Stromal cell of bone marrow (primary cell): ENCODE measurements at regions not wholly inside any gene's neighbourhood (a gene's known extent, or its start where the extent isn't known, plus 50 kb on each side); places are given as distances from the start of the nearest gene placed in this dataset.

Experiments used
- DNase-seq: peaks from one replicate; pipeline ENCODE4 v3.0.0-alpha.2; 2012; ENCODE audit warnings: low read depth

GRCh38 chr2:228652366-228652765, 470.9 kb upstream of the SPHKAP start:
- DNase-seq = no peak

GRCh38 chr2:228649876-228650275, 468.4 kb upstream of the SPHKAP start:
- no peak for DNase-seq

- no peak for DNase-seq
Measured at GRCh38 chr2:228649447-228649846, 468.0 kb upstream of the SPHKAP start.

- DNase-seq = no peak
Measured at GRCh38 chr2:228648541-228648940, 467.1 kb upstream of the SPHKAP start.

GRCh38 chr2:228646061-228646460, 464.6 kb upstream of the SPHKAP start:
- no peak for DNase-seq

- DNase-seq = no peak
Measured at GRCh38 chr2:228644199-228644598, 462.7 kb upstream of the SPHKAP start.

GRCh38 chr2:228642861-228643260, 461.4 kb upstream of the SPHKAP start:
- DNase-seq = no peak

GRCh38 chr2:228630786-228631185, 449.3 kb upstream of the SPHKAP start:
- DNase-seq = no peak

GRCh38 chr2:228629251-228629650, 447.8 kb upstream of the SPHKAP start:
- DNase-seq = no peak

- DNase-seq = no peak
Measured at GRCh38 chr2:228628682-228629081, 447.2 kb upstream of the SPHKAP start.

GRCh38 chr2:228627510-228627909, 446.0 kb upstream of the SPHKAP start:
- DNase-seq = no peak

- no peak for DNase-seq
Measured at GRCh38 chr2:228625481-228625880, 444.0 kb upstream of the SPHKAP start.

GRCh38 chr2:228624733-228625132, 443.2 kb upstream of the SPHKAP start:
- no peak for DNase-seq

GRCh38 chr2:228615496-228615895, 434.0 kb upstream of the SPHKAP start:
- no peak for DNase-seq

GRCh38 chr2:228614741-228615140, 433.3 kb upstream of the SPHKAP start:
- no peak for DNase-seq

GRCh38 chr2:228613133-228613850, 431.8 kb upstream of the SPHKAP start:
- DNase-seq = peak; percentile 93

- DNase-seq = no peak
Measured at GRCh38 chr2:228611171-228611570, 429.7 kb upstream of the SPHKAP start.

GRCh38 chr2:228602288-228602687, 420.8 kb upstream of the SPHKAP start:
- DNase-seq = no peak

GRCh38 chr2:228600265-228600664, 418.8 kb upstream of the SPHKAP start:
- DNase-seq = peak; percentile 73

GRCh38 chr2:228599781-228600180, 418.3 kb upstream of the SPHKAP start:
- DNase-seq = no peak

GRCh38 chr2:228599297-228599696, 417.8 kb upstream of the SPHKAP start:
- DNase-seq = no peak

- no peak for DNase-seq
Measured at GRCh38 chr2:228597032-228597431, 415.5 kb upstream of the SPHKAP start.

- DNase-seq = no peak
Measured at GRCh38 chr2:228594012-228594411, 412.5 kb upstream of the SPHKAP start.

- no peak for DNase-seq
Measured at GRCh38 chr2:228592925-228593324, 411.4 kb upstream of the SPHKAP start.
